Activated T-cell treated with anti-CD3 and anti-CD28 coated beads, Interleukin-2, amount 50 U/mL, for 1 hour (primary cell): ENCODE measurements at regions not wholly inside any gene's neighbourhood (a gene's known extent, or its start where the extent isn't known, plus 50 kb on each side); places are given as distances from the start of the nearest gene placed in this dataset.

ENCODE experiments used
- DNase-seq: peaks from one replicate; pipeline ENCODE4 v3.0.0-alpha.2; 2020

- no peak for DNase-seq
These were observed 180.5 kb upstream of the ZNF462 start for GRCh38 chr9:106682420-106682819.

- no peak for DNase-seq
These were observed 179.5 kb upstream of the ZNF462 start for GRCh38 chr9:106683454-106683853.

- no peak for DNase-seq
These were observed 177.8 kb upstream of the ZNF462 start for GRCh38 chr9:106684940-106685695.

- DNase-seq: no peak
These were observed 173.9 kb upstream of the ZNF462 start for GRCh38 chr9:106689089-106689488.

- DNase-seq: no peak
These were observed 171.3 kb upstream of the ZNF462 start for GRCh38 chr9:106691627-106692026.

GRCh38 chr9:106693558-106693957 is 169.4 kb upstream of the ZNF462 start:
- DNase-seq: no peak

GRCh38 chr9:106696804-106697203 is 166.2 kb upstream of the ZNF462 start:
- no peak for DNase-seq

GRCh38 chr9:106697390-106697749 is 165.6 kb upstream of the ZNF462 start:
- DNase-seq: no peak

- DNase-seq: no peak
These were observed 165.0 kb upstream of the ZNF462 start for GRCh38 chr9:106697750-106698502.

GRCh38 chr9:106700676-106701075 is 162.3 kb upstream of the ZNF462 start:
- no peak for DNase-seq

GRCh38 chr9:106701611-106702010 is 161.4 kb upstream of the ZNF462 start:
- no peak for DNase-seq

- DNase-seq: no peak
These were observed 158.8 kb upstream of the ZNF462 start for GRCh38 chr9:106704056-106704615.

GRCh38 chr9:106707291-106707690 is 155.7 kb upstream of the ZNF462 start:
- DNase-seq: no peak

- no peak for DNase-seq
These were observed 155.1 kb upstream of the ZNF462 start for GRCh38 chr9:106707738-106708474.

- no peak for DNase-seq
These were observed 154.4 kb upstream of the ZNF462 start for GRCh38 chr9:106708475-106709146.

- no peak for DNase-seq
These were observed 150.7 kb upstream of the ZNF462 start for GRCh38 chr9:106712279-106712678.

- DNase-seq: no peak
These were observed 149.8 kb upstream of the ZNF462 start for GRCh38 chr9:106713206-106713605.

- DNase-seq: no peak
These were observed 146.1 kb upstream of the ZNF462 start for GRCh38 chr9:106716820-106717219.

- DNase-seq: no peak
These were observed 145.3 kb upstream of the ZNF462 start for GRCh38 chr9:106717686-106718085.

- DNase-seq: no peak
These were observed 144.0 kb upstream of the ZNF462 start for GRCh38 chr9:106718936-106719335.

GRCh38 chr9:106722051-106722753 is 140.8 kb upstream of the ZNF462 start:
- no peak for DNase-seq

- no peak for DNase-seq
These were observed 139.0 kb upstream of the ZNF462 start for GRCh38 chr9:106723926-106724325.
